Esophagus squamous epithelium (tissue), 5 donors: ENCODE measurements at regions not wholly inside any gene's neighbourhood (a gene's known extent, or its start where the extent isn't known, plus 50 kb on each side); places are given as distances from the start of the nearest gene placed in this dataset.

Source experiments
- DNase-seq: peaks from one replicate; lab custom pipeline; 2025; lab: John Stamatoyannopoulos, UW
- H3K27ac ChIP-seq, 4 donors: fragments of 200-600 bp; sonication (generic); one replicate each; pipeline ENCODE4 v1.5.1; 2016 to 2019; ENCODE audit warnings: mild to moderate bottlenecking in 1 of 4
- H3K27me3 ChIP-seq, 4 donors: fragments of 200-600 bp; sonication (generic); 1 replicate in 3 of 4; 2 replicates in 1 of 4; pipeline versions ENCODE4 v1.5.1 to v1.6.0; 2017 to 2021; ENCODE audit warnings: antibody characterized with exemption in 1 of 4
- H3K36me3 ChIP-seq, 3 donors: fragments of 200-600 bp; sonication (generic); one replicate each; pipeline ENCODE4 v1.5.1; 2016 to 2019
- H3K4me1 ChIP-seq, 3 donors: fragments of 200-600 bp; sonication (generic); one replicate each; pipeline ENCODE4 v1.5.1; 2017 to 2019
- H3K4me3 ChIP-seq, 4 donors: fragments of 200-600 bp; sonication (generic); 1 replicate in 3 of 4; 2 replicates in 1 of 4; pipeline ENCODE4 v1.5.1; 2016 to 2019; ENCODE audit warnings: mild to moderate bottlenecking in 2 of 4, moderate library complexity in 1 of 4
- H3K9me3 ChIP-seq, 3 donors: fragments of 200-600 bp; sonication (generic); one replicate each; pipeline ENCODE4 v1.5.1; 2016 to 2019
- POLR2A ChIP-seq, 4 donors: fragments of 450-650 bp; IDR thresholded peaks; one replicate each; pipeline ENCODE4 v1.6.1; 2017; ENCODE audit warnings: antibody characterized with exemption in 4 of 4, mild to moderate bottlenecking in 4 of 4, moderate library complexity in 3 of 4
- WGBS, 2 donors: methylation state at CpG; one replicate each; pipeline ENCODE4 v1.1.5; 2018; 5-methylcytosine and 5-hydroxymethylcytosine counted together
- intact Hi-C: fragments of 100-400 bp; cut with DNase I; formaldehyde crosslinking; loops from one replicate; pipeline ENCODE4 v1.15.0; 2022
- TF ChIP-seq, protein P1 (sequence below), 6 experiments: fragments of 450-650 bp in 4 of 6; fragments of 200-600 bp in 2 of 6; sonication (generic) in 2 of 6; IDR thresholded peaks; one replicate each; pipeline ENCODE4 v1.5.1; 2016 to 2019; ENCODE audit warnings: antibody characterized with exemption in 6 of 6, mild to moderate bottlenecking in 4 of 6, moderate library complexity in 4 of 6
- donor health status: DM: yes; HTN: yes; CAD: no.

DNA sequence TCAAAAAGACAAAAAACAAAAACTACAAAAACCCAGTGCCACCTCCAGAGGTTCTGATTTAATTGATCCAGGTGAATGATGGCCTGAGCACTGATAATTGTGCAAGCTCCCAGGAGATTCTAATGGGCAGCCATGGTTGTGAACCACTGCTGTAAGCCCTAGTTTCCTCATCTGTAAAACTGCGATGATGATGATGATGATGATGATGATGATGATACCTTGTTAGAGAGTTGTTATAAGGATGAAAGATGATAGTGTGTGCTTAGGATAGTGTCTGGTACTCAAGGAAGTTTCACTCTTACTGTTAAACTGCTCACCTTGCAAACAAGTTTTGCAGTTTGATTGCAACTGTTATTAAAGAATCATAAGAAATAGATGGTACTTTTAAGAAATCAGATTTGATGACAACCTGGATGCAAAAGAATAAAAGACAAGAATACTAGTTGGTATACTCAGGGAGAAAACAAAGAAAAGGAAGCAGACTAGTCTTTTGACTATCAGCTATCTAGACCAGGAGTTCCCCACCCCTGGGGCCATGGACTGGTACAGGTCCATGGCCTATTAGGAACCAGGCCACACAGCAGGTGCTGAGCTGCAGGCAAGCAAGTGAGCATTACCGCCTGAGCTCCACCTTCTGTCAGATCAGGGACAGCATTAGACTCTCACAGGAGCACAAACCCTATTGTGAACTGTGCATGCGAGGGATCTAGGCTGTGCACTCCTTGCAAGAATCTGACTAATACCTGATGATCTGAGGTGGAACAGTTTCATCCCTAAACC lies 98.0 kb downstream of the OR2K2 start:
- WGBS, 2 donors: 90 to 91% methylated on average over 3 of the region's 3 CpGs
- TF ChIP-seq POLR2A (IDR thresholded peaks at IDR 0.05): no peak
- TF ChIP-seq, protein P1, sequence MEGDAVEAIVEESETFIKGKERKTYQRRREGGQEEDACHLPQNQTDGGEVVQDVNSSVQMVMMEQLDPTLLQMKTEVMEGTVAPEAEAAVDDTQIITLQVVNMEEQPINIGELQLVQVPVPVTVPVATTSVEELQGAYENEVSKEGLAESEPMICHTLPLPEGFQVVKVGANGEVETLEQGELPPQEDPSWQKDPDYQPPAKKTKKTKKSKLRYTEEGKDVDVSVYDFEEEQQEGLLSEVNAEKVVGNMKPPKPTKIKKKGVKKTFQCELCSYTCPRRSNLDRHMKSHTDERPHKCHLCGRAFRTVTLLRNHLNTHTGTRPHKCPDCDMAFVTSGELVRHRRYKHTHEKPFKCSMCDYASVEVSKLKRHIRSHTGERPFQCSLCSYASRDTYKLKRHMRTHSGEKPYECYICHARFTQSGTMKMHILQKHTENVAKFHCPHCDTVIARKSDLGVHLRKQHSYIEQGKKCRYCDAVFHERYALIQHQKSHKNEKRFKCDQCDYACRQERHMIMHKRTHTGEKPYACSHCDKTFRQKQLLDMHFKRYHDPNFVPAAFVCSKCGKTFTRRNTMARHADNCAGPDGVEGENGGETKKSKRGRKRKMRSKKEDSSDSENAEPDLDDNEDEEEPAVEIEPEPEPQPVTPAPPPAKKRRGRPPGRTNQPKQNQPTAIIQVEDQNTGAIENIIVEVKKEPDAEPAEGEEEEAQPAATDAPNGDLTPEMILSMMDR (IDR thresholded peaks at IDR 0.05): no peak
- Histone ChIP-seq H3K9me3 (no peaks in the 10 kb centered on the region), H3K27me3 (no peaks in the 10 kb centered on the region), H3K36me3 (no peaks in the 10 kb centered on the region), H3K27ac (no peak overlapping the region), H3K4me3 (no peak overlapping the region), H3K4me1 (no peaks in the 10 kb centered on the region)
- intact Hi-C loops: no loop called here
- DNase-seq: no peak

DNA sequence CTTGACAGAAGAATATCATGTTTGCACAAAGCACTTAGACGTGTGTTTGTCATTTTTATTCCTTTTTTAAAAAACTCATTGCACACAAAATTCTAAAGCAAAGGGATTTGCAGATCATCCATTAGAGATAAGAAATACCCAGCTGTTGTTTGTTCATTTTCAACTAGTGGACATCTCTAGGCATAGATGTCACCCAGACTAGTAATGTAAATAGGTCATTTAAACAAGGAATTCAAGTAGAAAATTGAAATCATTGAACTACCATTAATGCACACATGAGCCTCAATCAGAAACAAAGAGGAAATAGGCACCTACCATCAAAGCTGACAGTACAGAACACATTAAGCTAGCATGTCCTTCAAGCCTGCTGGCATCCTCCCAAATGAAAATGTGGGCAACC lies 107.3 kb downstream of the OR2K2 start:
- WGBS, 2 donors: 45 to 47% methylated on average over 1 of the region's 1 CpG
- Histone ChIP-seq H3K27me3 (no peaks in the 10 kb centered on the region), H3K9me3 (no peaks in the 10 kb centered on the region), H3K4me3 (no peak overlapping the region), H3K36me3 (no peaks in the 10 kb centered on the region), H3K27ac (no peak overlapping the region), H3K4me1 (no peaks in the 10 kb centered on the region)
- TF ChIP-seq, protein P1 (IDR thresholded peaks at IDR 0.05): no peak
- no peak for TF ChIP-seq POLR2A (IDR thresholded peaks at IDR 0.05)
- intact Hi-C loops: no loop called here
- no peak for DNase-seq

DNA sequence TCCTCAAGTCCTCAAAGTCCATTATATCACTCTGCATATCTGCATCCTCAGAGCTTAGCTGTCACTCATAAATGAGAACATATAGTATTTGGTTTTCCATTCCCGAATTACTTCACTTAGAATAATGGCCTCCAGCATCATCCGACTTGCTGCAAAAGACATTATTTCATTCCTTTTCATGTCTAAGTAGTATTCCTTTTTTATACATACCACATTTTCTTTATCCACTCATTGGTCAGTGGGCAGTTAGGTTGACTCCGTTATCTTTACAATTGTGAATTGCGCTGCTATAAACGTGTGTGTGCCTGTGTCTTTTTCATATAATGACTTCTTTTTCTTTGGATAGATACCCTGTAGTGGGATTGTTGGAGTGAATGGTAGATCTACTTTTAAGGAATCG lies 117.2 kb downstream of the OR2K2 start:
- H3K9me3 ChIP-seq: no peaks in the 10 kb centered on the region
- no peak for DNase-seq
- no peaks in the 10 kb centered on the region for H3K27me3 ChIP-seq
- intact Hi-C loops: no loop called here
- H3K36me3 ChIP-seq: no peaks in the 10 kb centered on the region
- no peak for TF ChIP-seq POLR2A (IDR thresholded peaks at IDR 0.05)
- TF ChIP-seq, protein P1 (IDR thresholded peaks at IDR 0.05): no peak
- no peak overlapping the region for H3K4me3 ChIP-seq
- no peak overlapping the region for H3K27ac ChIP-seq
- 85 to 90% methylated on average over 6 of the region's 6 CpGs for WGBS, 2 donors
- H3K4me1 ChIP-seq: no peaks in the 10 kb centered on the region

DNA sequence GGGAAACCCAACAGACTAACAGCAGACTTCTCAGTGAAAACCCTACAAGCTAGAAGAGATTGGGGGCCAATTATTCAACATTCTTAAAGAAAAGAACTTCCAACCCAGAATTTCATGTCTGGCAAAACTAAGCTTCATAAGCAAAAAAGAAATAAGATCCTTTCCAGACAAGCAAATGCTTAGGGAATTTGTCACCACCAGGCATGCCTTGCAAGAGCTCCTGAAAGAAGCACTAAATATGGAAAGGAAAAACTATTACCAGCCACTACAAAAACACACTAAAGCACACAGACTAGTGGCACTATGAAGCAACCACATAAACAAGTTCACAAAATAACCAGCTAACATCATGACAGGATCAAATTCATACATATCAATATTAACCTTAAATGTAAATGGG lies 131.1 kb downstream of the OR2K2 start:
- no peak overlapping the region for H3K4me3 ChIP-seq
- no peaks in the 10 kb centered on the region for H3K36me3 ChIP-seq
- DNase-seq: no peak
- no peaks in the 10 kb centered on the region for H3K4me1 ChIP-seq
- TF ChIP-seq, protein P1 (IDR thresholded peaks at IDR 0.05): no peak
- TF ChIP-seq POLR2A (IDR thresholded peaks at IDR 0.05): no peak
- intact Hi-C loops: no loop called here
- no peaks in the 10 kb centered on the region for H3K9me3 ChIP-seq
- no peak overlapping the region for H3K27ac ChIP-seq
- H3K27me3 ChIP-seq: no peaks in the 10 kb centered on the region

DNA sequence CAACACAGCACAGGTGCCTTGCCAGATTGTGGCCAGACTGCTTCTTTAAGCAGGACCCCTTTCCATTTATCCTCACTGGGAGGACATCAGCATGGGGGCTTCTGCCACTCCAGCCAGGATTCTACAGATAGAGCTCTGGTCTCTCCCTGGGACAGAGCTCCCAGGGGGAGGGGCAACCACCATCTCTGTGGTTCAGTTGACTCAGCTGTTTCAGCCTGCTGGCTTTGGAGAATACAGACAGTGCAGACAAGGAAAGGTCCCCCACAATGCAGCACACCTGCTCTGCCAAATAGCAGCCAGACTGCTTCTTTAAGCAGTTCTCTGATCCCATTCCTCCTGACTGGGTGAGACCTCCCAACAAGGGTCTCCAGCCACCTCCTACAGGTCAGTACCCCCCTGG lies 132.8 kb downstream of the OR2K2 start:
- Histone ChIP-seq H3K36me3 (no peaks in the 10 kb centered on the region), H3K4me3 (no peak overlapping the region), H3K4me1 (no peaks in the 10 kb centered on the region), H3K9me3 (no peaks in the 10 kb centered on the region), H3K27me3 (no peaks in the 10 kb centered on the region), H3K27ac (no peak overlapping the region)
- intact Hi-C loops: no loop called here
- no peak for TF ChIP-seq POLR2A (IDR thresholded peaks at IDR 0.05)
- TF ChIP-seq, protein P1 (IDR thresholded peaks at IDR 0.05): no peak
- DNase-seq: no peak
